ENCODE measurements at regions not wholly inside any gene's neighbourhood (a gene's known extent, or its start where the extent isn't known, plus 50 kb on each side); places are given as distances from the start of the nearest gene placed in this dataset.

GRCh38 chr6:21486115-21486514 is 107.4 kb upstream of the SOX4 start:
- DNase-seq: no peak

GRCh38 chr6:21489826-21490225 is 103.7 kb upstream of the SOX4 start:
- DNase-seq: no peak

GRCh38 chr6:21491955-21492354 is 101.6 kb upstream of the SOX4 start:
- DNase-seq: no peak

GRCh38 chr6:21494505-21494904 is 99.0 kb upstream of the SOX4 start:
- DNase-seq: no peak

GRCh38 chr6:21496196-21496595 is 97.4 kb upstream of the SOX4 start:
- DNase-seq: no peak

- no peak for DNase-seq
Observed at GRCh38 chr6:21496706-21497105, 96.8 kb upstream of the SOX4 start.

- DNase-seq: no peak
Observed at GRCh38 chr6:21500314-21501020, 93.1 kb upstream of the SOX4 start.

- no peak for DNase-seq
Observed at GRCh38 chr6:21501021-21501354, 92.6 kb upstream of the SOX4 start.

GRCh38 chr6:21501815-21502214 is 91.7 kb upstream of the SOX4 start:
- no peak for DNase-seq

- no peak for DNase-seq
Observed at GRCh38 chr6:21502682-21503081, 90.9 kb upstream of the SOX4 start.

- DNase-seq: no peak
Observed at GRCh38 chr6:21504790-21505189, 88.8 kb upstream of the SOX4 start.

- DNase-seq: no peak
Observed at GRCh38 chr6:21505574-21505990, 88.0 kb upstream of the SOX4 start.

- DNase-seq: no peak
Observed at GRCh38 chr6:21506126-21506525, 87.4 kb upstream of the SOX4 start.

- DNase-seq: no peak
Observed at GRCh38 chr6:21507811-21508210, 85.7 kb upstream of the SOX4 start.

GRCh38 chr6:21508753-21509152 is 84.8 kb upstream of the SOX4 start:
- no peak for DNase-seq

GRCh38 chr6:21511891-21512550 is 81.5 kb upstream of the SOX4 start:
- DNase-seq: no peak

GRCh38 chr6:21514288-21514687 is 79.3 kb upstream of the SOX4 start:
- DNase-seq: no peak

- DNase-seq: no peak
Observed at GRCh38 chr6:21518317-21518716, 75.2 kb upstream of the SOX4 start.

GRCh38 chr6:21519642-21520041 is 73.9 kb upstream of the SOX4 start:
- no peak for DNase-seq

GRCh38 chr6:21521276-21521675 is 72.3 kb upstream of the SOX4 start:
- no peak for DNase-seq

GRCh38 chr6:21522143-21522747 is 71.3 kb upstream of the SOX4 start:
- DNase-seq: no peak

GRCh38 chr6:21522797-21523456 is 70.6 kb upstream of the SOX4 start:
- no peak for DNase-seq

- no peak for DNase-seq
Observed at GRCh38 chr6:21523652-21524051, 69.9 kb upstream of the SOX4 start.

GRCh38 chr6:21524201-21524600 is 69.3 kb upstream of the SOX4 start:
- DNase-seq: no peak

Measured in activated CD4-positive, alpha-beta T cell treated with anti-CD3 and anti-CD28 coated beads for 48 hours (primary cell).